NCI-H1417 (cell line): ENCODE measurements at regions not wholly inside any gene's neighbourhood (a gene's known extent, or its start where the extent isn't known, plus 50 kb on each side); places are given as distances from the start of the nearest gene placed in this dataset.
"Not testable (repeated sequence)": the region's sequence is repeated elsewhere in the genome, so short reads cannot be mapped to it uniquely, and the experiment has no call there.

ENCODE experiments used
- DNase-seq, 3 experiments: peaks; one replicate each; lab custom pipeline; 2025; lab: John Stamatoyannopoulos, UW

- DNase-seq, result no peak
Observed at GRCh38 chr18:10351219-10351818, 103.1 kb upstream of the APCDD1 start.

GRCh38 chr18:10351858-10352257 is 102.6 kb upstream of the APCDD1 start:
- no peak for DNase-seq

GRCh38 chr18:10352671-10353070 is 101.8 kb upstream of the APCDD1 start:
- no peak for DNase-seq

- DNase-seq, result no peak
Observed at GRCh38 chr18:10353791-10354190, 100.6 kb upstream of the APCDD1 start.

GRCh38 chr18:10354241-10354811 is 100.1 kb upstream of the APCDD1 start:
- no peak for DNase-seq

- no peak for DNase-seq
Observed at GRCh38 chr18:10354890-10355289, 99.5 kb upstream of the APCDD1 start.

GRCh38 chr18:10356999-10357398 is 97.4 kb upstream of the APCDD1 start:
- DNase-seq, result not testable (repeated sequence)

GRCh38 chr18:10361660-10362059 is 92.8 kb upstream of the APCDD1 start:
- no peak for DNase-seq

GRCh38 chr18:10365021-10365500 is 89.4 kb upstream of the APCDD1 start:
- no peak for DNase-seq

GRCh38 chr18:10365901-10366300 is 88.5 kb upstream of the APCDD1 start:
- DNase-seq, result no peak

- DNase-seq, result no peak
Observed at GRCh38 chr18:10367836-10368235, 86.6 kb upstream of the APCDD1 start.

GRCh38 chr18:10368456-10369453 is 85.7 kb upstream of the APCDD1 start:
- DNase-seq, result no peak

GRCh38 chr18:10370716-10371115 is 83.7 kb upstream of the APCDD1 start:
- no peak for DNase-seq

- no peak for DNase-seq
Observed at GRCh38 chr18:10371165-10371564, 83.3 kb upstream of the APCDD1 start.

GRCh38 chr18:10374195-10374594 is 80.2 kb upstream of the APCDD1 start:
- no peak for DNase-seq

GRCh38 chr18:10374636-10375293 is 79.7 kb upstream of the APCDD1 start:
- DNase-seq, result no peak

- DNase-seq, result peak in 2 of 3 experiments; percentile 28 to 68
Observed at GRCh38 chr18:10376731-10377130, 77.7 kb upstream of the APCDD1 start.

- DNase-seq, result no peak
Observed at GRCh38 chr18:10377956-10378355, 76.5 kb upstream of the APCDD1 start.

- no peak for DNase-seq
Observed at GRCh38 chr18:10378688-10379420, 75.6 kb upstream of the APCDD1 start.

GRCh38 chr18:10379522-10379921 is 74.9 kb upstream of the APCDD1 start:
- DNase-seq, result no peak

- no peak for DNase-seq
Observed at GRCh38 chr18:10381516-10381915, 72.9 kb upstream of the APCDD1 start.

- DNase-seq, result no peak
Observed at GRCh38 chr18:10381951-10382350, 72.5 kb upstream of the APCDD1 start.
